ENCODE measurements at regions not wholly inside any gene's neighbourhood (a gene's known extent, or its start where the extent isn't known, plus 50 kb on each side); places are given as distances from the start of the nearest gene placed in this dataset.

DNA sequence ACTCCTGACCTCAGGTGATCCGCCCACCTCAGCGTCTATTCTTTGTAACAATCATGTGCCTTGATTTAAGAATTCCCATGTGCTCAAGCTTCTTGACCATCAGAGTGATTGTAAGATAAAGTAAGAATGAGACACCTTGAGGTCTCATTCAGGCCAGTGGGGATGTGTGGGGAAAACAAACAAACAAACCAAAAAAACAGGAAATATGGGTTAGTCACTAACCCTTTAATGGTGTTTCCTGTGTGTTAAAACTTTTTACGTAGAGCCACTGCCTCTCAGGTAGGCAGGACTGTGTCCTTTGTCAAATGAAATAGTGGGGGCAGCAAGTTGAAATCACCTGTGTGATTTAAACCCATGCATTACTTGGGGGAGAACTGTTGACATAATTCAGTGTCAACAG is 91.5 kb upstream of the DHRSX start:
- no peak for TF ChIP-seq EZH2phosphoT487 (IDR thresholded peaks at IDR 0.05; ENCODE audit: borderline replicate concordance, low read length)
- TF ChIP-seq EZH2 (IDR thresholded peaks at IDR 0.05; ENCODE audit: low read length, unreplicated experiment), result no peak
- no peak for TF ChIP-seq CTCF (conservative IDR thresholded peaks at IDR 0.05; ENCODE audit: low read depth, low read length)
- H3K79me2 ChIP-seq (ENCODE audit: low read length), result no peaks in the 10 kb centered on the region
- no peak overlapping the region for H3K9ac ChIP-seq (ENCODE audit: low read length)
- no peaks in the 10 kb centered on the region for H3K9me3 ChIP-seq (ENCODE audit: low read length)
- H3K27me3 ChIP-seq (ENCODE audit: low read length), result no peaks in the 10 kb centered on the region
- H3K4me2 ChIP-seq (ENCODE audit: low read length), result no peak overlapping the region
- POLR2A ChIA-PET (ENCODE audit: unreplicated experiment), result no interaction called here
- H4K20me1 ChIP-seq (ENCODE audit: low read length), result no peaks in the 10 kb centered on the region
- H3K36me3 ChIP-seq (ENCODE audit: low read depth, low read length), result no peaks in the 10 kb centered on the region
- no peak overlapping the region for H2AFZ ChIP-seq (ENCODE audit: low read length)
- peak; percentile 51 for DNase-seq
- no peak overlapping the region for H3K27ac ChIP-seq (ENCODE audit: low read length)
- no peaks in the 10 kb centered on the region for H3K9me2 ChIP-seq (replicated peaks; ENCODE audit: low read length)
- no TSS peak for BruUV-seq (replicated peaks)
- CTCF ChIA-PET, result no interaction called here
- peak; percentile 20; the same call in 1 of the 2 replicates for ATAC-seq
- H3K4me3 ChIP-seq (ENCODE audit: low read length), result no peak overlapping the region
- peaks cover 13% of the 10 kb centered on the region; the same call in 1 of the 2 replicates for H3K4me1 ChIP-seq (ENCODE audit: insufficient read depth, low read length)
- no peaks in the 10 kb centered on the region for H3F3A ChIP-seq (ENCODE audit: low read length, unreplicated experiment)
- intact Hi-C loops (cut with micrococcal nuclease), result loop anchor here (5.0 kb wide), 1 partner anchor 1140 kb away; the partner anchor contains the start of gene ASMTL

- H3K4me3 ChIP-seq (ENCODE audit: low read length), result no peak overlapping the region
- no peaks in the 10 kb centered on the region for H3F3A ChIP-seq (ENCODE audit: low read length, unreplicated experiment)
- POLR2A ChIA-PET (ENCODE audit: unreplicated experiment), result no interaction called here
- H3K9me3 ChIP-seq (ENCODE audit: low read length), result no peaks in the 10 kb centered on the region
- peaks cover 15% of the 10 kb centered on the region for H3K27me3 ChIP-seq (ENCODE audit: low read length)
- no peak for ATAC-seq
- peaks cover 7% of the 10 kb centered on the region; the same call in 1 of the 2 replicates for H3K4me1 ChIP-seq (ENCODE audit: insufficient read depth, low read length)
- no TSS peak for BruUV-seq (replicated peaks)
- H3K79me2 ChIP-seq (ENCODE audit: low read length), result no peaks in the 10 kb centered on the region
- H3K9me2 ChIP-seq (replicated peaks; ENCODE audit: low read length), result no peaks in the 10 kb centered on the region
- no peak overlapping the region for H3K9ac ChIP-seq (ENCODE audit: low read length)
- intact Hi-C loops (cut with micrococcal nuclease), result loop anchor here (5.0 kb wide), 1 partner anchor 1137 kb away; the partner anchor contains the start of gene ASMTL
- CTCF ChIA-PET, result no interaction called here
- no peak overlapping the region for H2AFZ ChIP-seq (ENCODE audit: low read length)
- peak; percentile 36 for DNase-seq
- no peaks in the 10 kb centered on the region for H4K20me1 ChIP-seq (ENCODE audit: low read length)
- no peaks in the 10 kb centered on the region for H3K36me3 ChIP-seq (ENCODE audit: low read depth, low read length)
- H3K4me2 ChIP-seq (ENCODE audit: low read length), result no peak overlapping the region
- no peak for TF ChIP-seq EZH2phosphoT487 (IDR thresholded peaks at IDR 0.05; ENCODE audit: borderline replicate concordance, low read length)
- TF ChIP-seq EZH2 (IDR thresholded peaks at IDR 0.05; ENCODE audit: low read length, unreplicated experiment), result no peak
- TF ChIP-seq CTCF (conservative IDR thresholded peaks at IDR 0.05; ENCODE audit: low read depth, low read length), result no peak
- no peak overlapping the region for H3K27ac ChIP-seq (ENCODE audit: low read length)
Observed at GRCh38 chrX:2589186-2590020, 88.6 kb upstream of the DHRSX start.

GRCh38 chrX:2588049-2588448 is 87.3 kb upstream of the DHRSX start:
- no peak for TF ChIP-seq EZH2 (IDR thresholded peaks at IDR 0.05; ENCODE audit: low read length, unreplicated experiment)
- no peak for TF ChIP-seq CTCF (conservative IDR thresholded peaks at IDR 0.05; ENCODE audit: low read depth, low read length)
- TF ChIP-seq EZH2phosphoT487 (IDR thresholded peaks at IDR 0.05; ENCODE audit: borderline replicate concordance, low read length), result no peak
- DNase-seq (no peak), ATAC-seq (no peak)
- no peaks in the 10 kb centered on the region for H3K36me3 ChIP-seq (ENCODE audit: low read depth, low read length)
- H3K9me2 ChIP-seq (replicated peaks; ENCODE audit: low read length), result no peaks in the 10 kb centered on the region
- H3K4me1 ChIP-seq (ENCODE audit: insufficient read depth, low read length), result peaks cover 7% of the 10 kb centered on the region; the same call in 1 of the 2 replicates
- H3K4me3 ChIP-seq (ENCODE audit: low read length), result no peak overlapping the region
- H2AFZ ChIP-seq (ENCODE audit: low read length), result no peak overlapping the region
- no peak overlapping the region for H3K27ac ChIP-seq (ENCODE audit: low read length)
- POLR2A ChIA-PET (ENCODE audit: unreplicated experiment), result no interaction called here
- no peaks in the 10 kb centered on the region for H3K79me2 ChIP-seq (ENCODE audit: low read length)
- H4K20me1 ChIP-seq (ENCODE audit: low read length), result no peaks in the 10 kb centered on the region
- no peaks in the 10 kb centered on the region for H3K9me3 ChIP-seq (ENCODE audit: low read length)
- no TSS peak for BruUV-seq (replicated peaks)
- no peak overlapping the region for H3K9ac ChIP-seq (ENCODE audit: low read length)
- intact Hi-C loops (cut with micrococcal nuclease), result no loop called here
- CTCF ChIA-PET, result no interaction called here
- H3K4me2 ChIP-seq (ENCODE audit: low read length), result no peak overlapping the region
- H3K27me3 ChIP-seq (ENCODE audit: low read length), result peaks cover 17% of the 10 kb centered on the region
- H3F3A ChIP-seq (ENCODE audit: low read length, unreplicated experiment), result no peaks in the 10 kb centered on the region
